ENCODE measurements at regions not wholly inside any gene's neighbourhood (a gene's known extent, or its start where the extent isn't known, plus 50 kb on each side); places are given as distances from the start of the nearest gene placed in this dataset.

DNA sequence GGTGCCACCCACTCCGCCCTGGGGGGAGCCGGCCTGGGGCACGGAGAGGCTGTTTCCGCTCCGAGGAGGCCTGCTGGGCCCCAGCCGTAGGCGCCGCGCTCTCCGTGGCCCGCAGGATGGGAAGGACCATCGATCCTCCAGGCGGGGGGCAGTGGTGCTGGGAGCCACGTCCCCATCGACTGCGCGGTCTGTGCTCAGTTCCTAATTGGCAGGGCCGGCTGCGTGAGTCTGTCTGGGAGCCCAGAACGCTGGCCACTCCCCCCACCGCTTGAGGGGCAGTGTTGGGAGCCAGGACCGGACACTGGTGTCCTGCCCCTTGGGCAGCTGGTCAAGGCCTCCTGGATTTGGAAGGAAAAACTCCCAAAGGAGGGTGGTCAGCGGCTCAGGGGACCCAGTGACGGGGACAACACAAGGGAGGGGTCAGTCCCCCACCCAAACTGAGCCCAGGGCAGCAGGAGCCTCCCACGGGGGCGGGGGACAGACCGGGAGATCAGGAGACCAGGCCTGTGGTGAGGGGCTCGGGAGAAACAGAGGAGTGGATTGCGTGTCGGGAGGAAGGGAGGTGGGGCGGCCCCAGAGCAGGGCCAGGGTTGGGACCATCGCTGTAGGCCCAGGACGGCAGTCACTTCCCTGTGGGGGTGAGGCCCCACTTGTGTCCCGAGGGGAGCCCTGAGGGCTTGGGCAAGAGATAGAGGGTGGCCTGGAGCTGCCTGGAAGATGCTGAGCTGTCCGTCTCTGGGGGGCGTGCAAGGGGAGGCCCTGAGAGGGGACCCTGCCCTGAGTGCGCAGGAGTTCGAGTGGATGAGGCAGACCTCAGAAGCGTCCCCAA is 89.0 kb downstream of the UNCX start:
- no peak for DNase-seq

DNA sequence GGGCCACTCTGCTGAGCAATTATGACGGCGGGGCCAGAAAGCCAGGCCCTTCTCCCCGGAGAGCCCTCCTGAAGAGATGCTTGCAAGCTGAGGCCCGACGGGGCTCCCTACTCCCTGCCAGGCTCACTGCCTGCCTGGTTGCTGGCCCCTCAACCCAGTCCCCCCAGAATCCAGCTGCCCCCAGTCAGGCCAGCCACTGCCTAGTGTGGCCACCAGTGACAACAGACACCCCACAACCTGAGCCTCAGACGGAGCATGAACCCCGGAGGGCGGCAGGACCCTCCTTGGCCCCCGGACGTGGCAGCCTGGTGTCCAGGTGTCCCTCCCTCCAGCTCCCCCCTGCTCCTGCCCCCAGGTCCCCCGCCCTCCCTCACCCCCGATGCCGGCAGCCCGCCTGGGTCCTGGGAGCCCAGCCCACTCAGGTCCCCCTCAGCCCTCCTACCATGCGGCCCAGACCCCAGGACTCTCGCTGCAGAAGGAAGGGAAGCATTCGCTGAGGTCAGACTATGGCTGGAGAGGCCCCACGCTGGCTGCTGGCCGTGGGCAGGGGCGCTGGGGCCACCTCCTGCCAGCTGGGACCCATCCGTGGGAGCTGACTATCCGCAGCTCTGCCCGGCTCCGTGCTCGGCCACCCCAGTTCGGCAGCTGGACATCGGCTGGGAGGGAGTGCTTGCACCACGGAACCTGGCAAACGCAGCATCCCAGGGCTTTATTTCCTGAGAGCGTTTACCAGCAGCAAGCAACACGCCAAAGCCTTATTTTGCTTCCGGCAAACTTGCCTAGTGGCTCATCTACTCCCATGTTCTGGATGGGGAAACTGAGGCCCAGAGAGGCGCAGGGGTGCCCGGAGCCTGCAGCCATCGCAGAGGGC is 89.8 kb downstream of the UNCX start:
- DNase-seq, result no peak

DNA sequence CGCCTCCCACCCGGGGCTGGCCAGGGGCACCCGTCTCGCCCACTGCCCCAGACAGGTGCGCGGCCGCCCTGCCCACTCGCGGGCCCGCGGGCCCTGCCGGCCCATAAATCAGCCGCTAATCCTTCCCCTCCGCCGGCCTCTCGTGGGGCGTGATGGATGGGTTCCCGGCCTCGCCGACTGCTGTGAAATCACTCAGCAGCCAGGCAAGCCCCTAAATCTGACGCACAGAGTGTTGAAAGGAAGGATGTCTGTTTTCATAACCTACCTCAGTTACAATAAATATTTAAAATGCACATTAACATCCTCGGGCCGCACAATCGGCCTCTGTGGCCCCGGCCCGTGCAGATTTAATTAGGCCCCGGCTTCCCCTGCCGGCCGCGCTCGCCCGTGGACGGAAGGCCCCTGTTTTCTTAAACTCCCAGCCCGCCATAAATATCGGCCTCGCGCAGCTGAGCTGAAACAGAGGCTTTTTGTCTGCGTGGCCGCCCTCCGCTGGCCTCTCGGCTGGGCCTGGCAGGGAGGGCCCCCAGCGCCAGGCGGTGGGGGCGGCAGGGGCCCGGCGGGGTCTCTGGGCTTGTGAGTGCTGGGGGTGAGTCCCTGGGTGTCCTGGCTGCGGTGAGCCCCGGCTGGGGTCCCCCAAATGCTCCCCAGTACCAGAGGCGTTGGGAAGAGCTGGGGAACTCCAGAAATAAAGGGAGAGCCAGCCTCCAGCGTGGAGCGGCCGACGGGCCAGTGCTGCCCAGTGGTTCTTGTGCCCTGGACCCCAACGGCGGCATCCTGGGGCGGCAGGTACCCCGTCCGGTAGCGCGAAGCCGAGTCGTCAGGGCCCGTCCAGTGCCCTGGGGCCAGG is 90.7 kb downstream of the UNCX start:
- DNase-seq, result no peak

- no peak for DNase-seq
These were observed 91.6 kb downstream of the UNCX start for GRCh38 chr7:1324028-1324900.

- DNase-seq, result no peak
These were observed 92.6 kb downstream of the UNCX start for GRCh38 chr7:1325246-1325645.

DNA sequence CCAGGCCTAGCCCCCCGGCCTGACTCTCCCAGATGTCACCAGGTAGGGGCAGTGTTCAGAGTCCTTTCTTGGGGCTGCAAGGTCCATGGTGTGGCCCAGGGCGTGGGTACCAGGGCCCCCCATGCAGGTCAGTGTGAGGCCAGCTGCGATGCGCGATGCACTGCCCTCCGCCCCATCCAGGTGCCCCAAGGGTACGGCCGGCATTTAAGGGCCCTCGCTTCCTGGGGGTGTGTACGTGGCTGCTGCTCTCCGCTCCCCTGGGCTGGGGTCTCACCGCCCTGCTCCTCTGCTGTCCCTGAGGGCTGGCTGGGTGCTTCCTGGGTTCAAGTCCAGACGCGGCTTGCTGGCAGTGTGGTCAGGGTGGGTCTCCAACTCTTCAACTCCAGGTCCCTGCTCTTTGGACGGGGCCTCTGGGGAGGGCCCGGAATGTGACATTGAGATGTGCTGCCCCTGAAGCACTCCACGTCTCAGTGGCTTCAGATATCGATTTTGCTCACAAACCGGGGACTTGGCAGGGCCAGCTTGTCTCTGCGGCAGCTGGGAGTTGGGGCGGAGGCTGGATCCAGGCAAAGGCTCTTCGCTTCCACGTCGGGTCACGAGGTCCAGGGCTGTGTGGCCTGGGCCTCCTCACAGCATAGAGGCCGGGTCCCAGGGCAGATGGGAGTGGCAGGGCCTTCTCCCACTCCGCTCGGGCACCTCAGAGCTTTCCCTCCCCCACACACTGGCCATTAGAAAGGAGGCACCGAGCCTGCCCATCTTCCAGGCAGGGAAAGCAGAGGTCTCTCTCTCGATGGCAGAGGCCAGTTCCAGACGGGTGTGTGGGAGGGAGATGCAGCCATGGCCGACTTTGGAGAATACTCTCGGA is 93.2 kb downstream of the UNCX start:
- no peak for DNase-seq

GRCh38 chr7:1326511-1326785 is 93.8 kb downstream of the UNCX start:
- no peak for DNase-seq

DNA sequence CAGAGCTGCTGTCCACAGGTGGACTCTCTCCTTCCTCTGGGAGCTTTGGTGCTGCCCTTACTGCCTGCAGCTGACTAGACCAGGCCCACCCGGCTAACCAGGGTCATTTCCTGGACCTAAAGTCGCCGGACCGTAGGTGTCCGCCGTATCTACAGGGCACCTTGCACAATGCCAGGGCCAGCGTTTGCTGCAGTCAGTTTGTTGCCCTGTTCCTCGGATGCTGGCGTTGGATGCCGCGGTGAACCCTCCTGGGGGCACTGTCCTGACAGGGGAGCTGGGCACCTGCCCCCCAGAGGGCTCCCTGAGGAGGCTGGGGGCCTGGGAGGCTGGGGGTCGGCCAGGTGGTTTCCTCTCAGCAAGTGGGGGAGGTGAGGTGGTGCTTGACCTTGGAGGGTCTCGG is 96.6 kb downstream of the UNCX start:
- DNase-seq, result no peak

DNA sequence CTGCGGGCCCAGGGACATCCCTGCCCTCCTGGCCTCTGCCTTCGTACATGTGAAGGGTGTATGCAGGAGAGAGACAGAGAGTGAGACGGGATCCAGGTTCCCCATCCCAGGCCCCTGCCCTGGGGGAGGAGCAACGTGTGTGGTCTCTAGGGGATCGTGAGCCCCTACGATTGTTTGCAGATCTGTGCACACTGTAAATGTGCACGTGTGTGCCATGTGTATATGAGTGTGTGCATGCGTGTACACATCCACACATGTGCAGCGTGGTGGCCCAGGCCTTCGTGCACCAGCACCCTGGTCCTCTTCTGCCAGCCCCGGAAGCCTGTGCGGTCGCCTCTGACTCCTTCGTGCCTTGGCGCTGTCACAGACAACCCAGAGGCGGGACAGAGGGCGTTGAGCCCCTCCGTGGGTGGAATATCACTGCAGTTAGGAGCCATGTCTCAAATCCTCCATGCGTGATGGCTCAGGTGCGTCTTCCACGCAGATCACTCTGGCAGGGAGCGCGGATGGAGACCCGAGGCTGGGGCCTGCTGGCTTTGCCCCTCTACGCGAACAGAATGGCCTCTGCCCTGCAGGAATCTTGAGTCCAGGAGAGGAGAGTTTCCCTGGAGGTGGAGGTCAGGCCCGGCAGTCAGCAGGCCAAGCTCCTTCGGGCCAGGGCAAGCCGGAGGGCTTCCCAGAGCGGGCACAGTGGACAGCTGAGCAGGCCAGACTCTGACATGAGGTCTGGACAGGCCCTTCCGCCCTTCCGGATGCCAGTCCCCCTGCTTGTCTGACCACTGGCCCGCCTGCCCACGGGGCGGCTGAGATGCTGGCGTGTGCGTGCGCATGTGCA is 97.5 kb downstream of the UNCX start:
- DNase-seq, result no peak

GRCh38 chr7:1330801-1331425 is 98.2 kb downstream of the UNCX start:
- DNase-seq, result no peak

DNA sequence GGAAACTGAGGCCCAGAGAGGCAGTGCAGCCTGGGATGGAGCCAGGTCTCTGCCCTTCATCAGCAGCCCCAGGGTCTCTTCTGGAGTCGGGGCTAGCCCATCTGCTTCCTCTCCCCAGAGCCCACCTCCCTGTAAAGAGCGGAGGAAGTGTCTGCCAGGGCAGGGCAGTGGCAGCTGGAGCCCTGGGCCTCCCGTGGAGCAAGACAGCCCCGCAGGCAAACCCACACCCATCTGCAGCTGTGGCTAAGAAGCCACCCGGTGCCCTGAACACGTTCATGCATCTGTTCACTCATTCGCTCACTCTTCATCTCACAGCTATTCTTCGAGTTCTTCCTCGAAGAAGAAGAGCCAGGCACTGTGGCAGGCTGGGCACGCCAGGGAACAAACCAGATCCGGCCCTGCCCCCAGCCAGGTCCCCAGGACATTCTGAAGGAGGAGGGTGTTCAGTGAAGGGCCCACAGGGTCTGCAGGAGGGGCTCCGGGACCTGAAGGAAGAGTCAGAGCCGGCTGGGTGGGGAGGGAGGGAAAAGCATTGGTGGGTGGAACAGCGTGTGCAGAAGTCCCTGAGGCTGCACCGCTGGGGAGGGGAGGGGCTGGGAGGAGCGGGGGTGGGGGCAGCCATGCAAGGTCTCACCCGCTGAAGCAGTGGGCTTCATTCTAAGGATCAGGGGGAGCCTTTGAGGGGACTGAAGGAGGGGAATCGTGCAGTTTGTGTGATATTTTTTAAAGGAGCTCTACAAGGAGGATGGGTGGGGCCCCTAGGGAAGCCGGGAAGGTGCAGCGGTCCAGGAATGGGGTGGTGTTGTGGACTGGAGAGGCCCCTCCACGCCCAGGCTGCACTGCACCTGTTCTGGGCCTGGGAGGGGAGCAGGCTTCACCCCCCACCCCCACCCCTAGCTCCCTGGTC is 99.1 kb downstream of the UNCX start:
- DNase-seq, result no peak

DNA sequence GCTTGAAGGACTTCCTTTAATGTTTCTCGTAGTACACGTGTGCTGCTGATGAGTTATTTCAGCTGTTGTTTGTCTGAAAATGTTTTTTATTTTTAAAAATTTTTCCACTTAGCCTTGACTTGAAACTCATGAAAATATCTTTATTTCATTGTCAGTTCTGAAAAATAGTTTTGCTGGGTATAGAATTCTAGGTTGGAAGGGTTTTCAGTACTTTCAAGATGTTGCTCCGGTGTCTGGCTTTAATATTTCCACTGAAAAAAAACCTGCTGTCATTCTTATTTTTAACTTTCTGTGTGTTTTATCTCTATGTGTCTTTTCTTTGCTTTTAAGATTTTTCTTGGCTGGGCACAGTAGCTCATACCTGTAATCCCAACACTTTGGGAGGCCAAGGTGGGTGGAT is 103.8 kb downstream of the UNCX start:
- no peak for DNase-seq

DNA sequence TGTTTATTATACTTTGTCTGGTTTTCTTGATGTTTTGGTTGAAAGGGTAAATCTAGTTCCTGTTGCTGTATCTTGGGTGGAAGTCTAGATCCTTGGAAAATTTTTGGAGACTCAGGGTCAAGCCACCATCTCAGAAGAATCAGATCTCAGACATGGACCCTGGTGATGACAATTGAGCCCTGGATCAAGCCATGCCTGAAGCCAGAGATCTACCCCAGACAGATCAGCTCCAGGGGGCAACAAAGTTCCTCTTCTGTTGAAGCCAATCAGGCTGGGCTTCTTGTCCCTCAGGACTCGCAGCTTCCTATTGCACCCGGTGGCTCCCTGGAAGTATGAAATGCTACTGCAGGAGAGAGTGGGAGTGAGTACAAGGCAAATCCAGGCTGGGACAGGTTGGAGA is 106.9 kb downstream of the UNCX start:
- DNase-seq, result no peak

- DNase-seq, result no peak
These were observed 107.4 kb downstream of the UNCX start for GRCh38 chr7:1340031-1340430.

DNA sequence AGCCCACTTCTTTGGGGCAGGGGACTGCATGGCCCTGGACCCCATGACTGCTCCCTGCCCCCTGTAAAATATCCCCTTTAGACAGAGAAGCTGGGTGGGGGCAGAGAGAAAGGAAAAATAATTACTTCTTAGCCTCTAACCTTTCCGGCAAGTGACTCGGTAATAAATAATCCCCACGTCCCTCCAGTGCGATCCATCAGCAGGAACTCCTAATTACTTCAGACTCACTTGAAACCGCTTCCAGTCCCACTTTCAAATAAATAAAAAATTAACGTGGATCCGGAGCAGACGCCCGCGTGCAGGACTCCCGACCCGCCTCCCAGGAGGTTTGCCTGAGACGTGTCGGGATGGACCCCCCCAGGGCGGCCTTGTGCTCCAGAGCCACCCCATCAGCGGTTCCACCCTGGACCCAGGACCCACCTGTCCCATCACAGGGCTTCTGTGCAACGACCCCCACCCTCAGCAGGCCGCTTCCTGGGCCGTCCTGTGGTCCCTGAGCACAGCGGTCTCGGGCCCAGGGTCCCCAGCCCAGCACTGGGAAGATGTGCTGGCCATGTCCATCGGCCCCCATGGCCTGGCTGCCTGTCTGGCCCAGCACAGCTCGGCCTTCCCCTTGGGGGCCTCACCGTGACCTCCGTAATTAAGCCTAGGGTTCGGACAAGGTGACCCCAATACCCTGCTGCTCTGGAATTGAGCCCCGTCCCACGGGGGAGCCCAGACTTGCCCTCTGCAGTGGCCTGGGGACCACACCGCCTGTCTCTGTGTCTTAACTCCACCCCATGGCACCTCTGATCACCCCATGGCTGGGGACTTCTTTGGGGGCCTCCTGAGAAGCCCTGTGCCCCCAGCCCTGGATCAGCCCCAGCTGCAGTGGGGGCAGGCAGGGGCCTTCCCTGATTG is 108.0 kb downstream of the UNCX start:
- DNase-seq, result no peak

DNA sequence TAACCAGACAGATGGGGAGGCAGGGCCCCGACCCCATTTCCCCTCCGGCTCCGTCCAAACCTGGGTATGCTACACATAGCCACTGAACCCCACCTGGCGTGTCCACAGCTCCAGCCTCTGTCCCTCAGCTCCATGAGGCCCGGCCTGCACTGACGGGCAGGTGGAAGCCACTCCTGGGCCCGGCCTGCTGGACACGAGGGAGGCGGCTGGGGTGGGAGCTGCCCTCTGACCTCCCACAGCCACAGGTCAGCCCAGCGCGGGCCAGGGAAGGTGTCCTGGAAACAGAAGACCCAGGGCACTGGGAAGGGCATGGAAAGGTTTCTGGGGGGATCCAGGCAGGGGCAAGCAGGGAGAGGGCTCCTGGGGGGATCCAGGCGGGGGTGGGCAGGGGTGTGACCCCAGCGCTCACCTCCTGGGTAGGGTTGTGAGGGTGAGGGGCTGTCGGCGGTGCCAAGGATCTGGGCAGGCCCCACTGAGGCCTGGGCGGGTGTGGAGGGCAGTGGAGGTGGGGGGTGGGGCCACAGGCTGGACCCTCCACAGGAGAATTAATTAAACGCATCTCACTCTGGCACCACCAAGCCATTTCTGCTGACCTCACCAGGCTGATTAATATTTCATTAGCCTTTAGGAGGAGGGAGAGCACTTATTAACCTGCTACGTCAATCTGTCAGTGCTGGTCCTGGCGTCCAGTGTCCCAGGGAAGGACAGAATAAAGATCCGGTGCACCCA is 108.9 kb downstream of the UNCX start:
- no peak for DNase-seq
